ENCODE measurements at regions not wholly inside any gene's neighbourhood (a gene's known extent, or its start where the extent isn't known, plus 50 kb on each side); places are given as distances from the start of the nearest gene placed in this dataset.

DNA sequence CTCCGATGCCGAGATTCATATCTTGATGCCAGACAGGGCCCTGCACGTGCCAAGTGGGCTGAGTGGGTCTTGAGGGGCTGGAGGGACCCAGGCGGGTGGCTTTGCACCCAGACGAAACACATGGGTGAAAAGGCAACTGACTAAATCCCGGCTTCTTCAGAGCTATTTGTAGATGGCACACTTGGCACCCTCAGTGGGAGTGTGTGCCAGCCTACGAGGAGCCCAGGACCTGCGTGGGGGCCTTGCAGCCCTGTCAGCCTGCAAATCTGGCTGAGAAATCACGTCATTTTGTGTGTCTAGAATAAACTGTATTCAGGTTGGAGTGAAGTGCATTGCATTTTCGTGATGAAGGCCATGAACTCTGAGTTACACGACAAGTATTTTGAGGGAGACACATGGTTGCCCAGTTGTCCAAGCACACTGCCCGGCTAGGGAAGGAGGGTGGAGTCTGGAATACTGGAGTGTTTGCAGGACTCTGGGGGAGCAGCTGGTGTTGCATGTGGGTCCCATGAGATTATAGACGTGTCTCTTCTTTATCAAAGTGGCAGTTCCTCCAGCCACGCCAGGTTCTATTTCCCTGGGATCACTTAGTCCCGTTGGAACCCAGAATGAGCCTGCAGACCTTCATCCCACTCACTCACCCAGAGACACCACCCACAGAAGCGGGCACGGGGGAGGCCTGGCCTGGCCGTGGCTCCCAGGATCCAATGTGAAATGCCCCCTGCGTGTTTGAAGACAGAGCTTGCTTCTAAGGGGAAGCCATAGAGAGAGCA, 60.2 kb downstream of the DLL1 start:
- no peak for TF ChIP-seq CTCF (IDR thresholded peaks at IDR 0.05; ENCODE audit: borderline replicate concordance, extremely low read depth, low read length, poor library complexity, severe bottlenecking)
- TF ChIP-seq EZH2 (IDR thresholded peaks at IDR 0.05; ENCODE audit: borderline replicate concordance, low read depth, low read length, severe bottlenecking): no peak

All from DND-41 (cell line).